A673 (cell line): ENCODE measurements at regions not wholly inside any gene's neighbourhood (a gene's known extent, or its start where the extent isn't known, plus 50 kb on each side); places are given as distances from the start of the nearest gene placed in this dataset.

ENCODE experiments used
- BruUV-seq: library from RNA; stranded (reverse); fragments of 400-500 nt; replicated peaks from 2 replicates; lab custom pipeline; 2021; lab: Mats Ljungman, UMichigan
- CTCF ChIA-PET: fragments of 300-600 bp; sonication (Branson Sonifier 250); formaldehyde crosslinking; loops from one replicate; lab custom pipeline; 2022; ENCODE audit warnings: antibody characterized with exemption; lab: Charles Lee
- POLR2A ChIA-PET: fragments of 300-600 bp; sonication (Branson Sonifier 250); formaldehyde crosslinking; loops from one replicate; lab custom pipeline; 2022; ENCODE audit warnings: antibody characterized with exemption; ENCODE audit not compliant: low non-redundant PET; lab: Charles Lee
- DNase-seq: peaks from one replicate; pipeline ENCODE4 v3.0.0-alpha.2; 2015; ENCODE audit warnings: low spot score
- H3K27ac ChIP-seq: fragments of 200-600 bp; sonication (generic); 2 replicates; pipeline ENCODE4 v1.5.1; 2016; ENCODE audit warnings: mixed run types, low read depth, mild to moderate bottlenecking, mixed read lengths, antibody characterized with exemption, low read length; ENCODE audit not compliant: poor library complexity, severe bottlenecking
- H3K27me3 ChIP-seq: fragments of 200-600 bp; sonication (generic); replicated peaks from 2 replicates; pipeline ENCODE4 v1.6.1; 2017; ENCODE audit warnings: mixed run types, low read depth, mild to moderate bottlenecking, mixed read lengths, antibody characterized with exemption, low read length; ENCODE audit not compliant: insufficient read depth, poor library complexity
- H3K36me3 ChIP-seq: fragments of 200-600 bp; sonication (generic); 2 replicates; pipeline ENCODE4 v1.6.1; 2016; ENCODE audit warnings: mixed run types, mild to moderate bottlenecking, mixed read lengths, antibody characterized with exemption, low read length; ENCODE audit not compliant: insufficient read depth, poor library complexity, severe bottlenecking
- H3K4me1 ChIP-seq: fragments of 200-600 bp; sonication (generic); 2 replicates; pipeline ENCODE4 v1.6.1; 2017; ENCODE audit warnings: mixed run types, mild to moderate bottlenecking, mixed read lengths, antibody characterized with exemption, low read length; ENCODE audit not compliant: insufficient read depth, poor library complexity, severe bottlenecking
- H3K4me3 ChIP-seq: fragments of 200-600 bp; sonication (generic); 2 replicates; pipeline ENCODE4 v1.5.1; 2016; ENCODE audit warnings: low read depth, mixed run types, mild to moderate bottlenecking, mixed read lengths, low read length; ENCODE audit not compliant: poor library complexity, severe bottlenecking
- H3K9me3 ChIP-seq: fragments of 200-600 bp; sonication (generic); 2 replicates; pipeline ENCODE4 v1.6.1; 2016; ENCODE audit warnings: mixed run types, low read depth, mild to moderate bottlenecking, mixed read lengths, antibody characterized with exemption, low read length; ENCODE audit not compliant: poor library complexity, severe bottlenecking
- EZH2 ChIP-seq: fragments of 200-600 bp; sonication (generic); IDR thresholded peaks from 2 replicates; pipeline ENCODE4 v1.6.1; 2017; ENCODE audit warnings: borderline replicate concordance, low read depth, mild to moderate bottlenecking, mixed read lengths, antibody characterized with exemption, low read length; ENCODE audit not compliant: poor library complexity, severe bottlenecking
- intact Hi-C: fragments of 100-400 bp; cut with micrococcal nuclease; formaldehyde crosslinking; loops from one replicate; pipeline ENCODE4 v1.10.0; 2022; ENCODE audit not compliant: unreplicated experiment
- TF ChIP-seq, protein P1 (sequence below): fragments of 300-800, 200-600 bp; sonication (generic); conservative IDR thresholded peaks from 2 replicates; pipeline ENCODE4 v1.5.1; 2017; ENCODE audit warnings: low read depth, mild to moderate bottlenecking, antibody characterized with exemption, low read length, moderate library complexity, mixed read lengths

DNA sequence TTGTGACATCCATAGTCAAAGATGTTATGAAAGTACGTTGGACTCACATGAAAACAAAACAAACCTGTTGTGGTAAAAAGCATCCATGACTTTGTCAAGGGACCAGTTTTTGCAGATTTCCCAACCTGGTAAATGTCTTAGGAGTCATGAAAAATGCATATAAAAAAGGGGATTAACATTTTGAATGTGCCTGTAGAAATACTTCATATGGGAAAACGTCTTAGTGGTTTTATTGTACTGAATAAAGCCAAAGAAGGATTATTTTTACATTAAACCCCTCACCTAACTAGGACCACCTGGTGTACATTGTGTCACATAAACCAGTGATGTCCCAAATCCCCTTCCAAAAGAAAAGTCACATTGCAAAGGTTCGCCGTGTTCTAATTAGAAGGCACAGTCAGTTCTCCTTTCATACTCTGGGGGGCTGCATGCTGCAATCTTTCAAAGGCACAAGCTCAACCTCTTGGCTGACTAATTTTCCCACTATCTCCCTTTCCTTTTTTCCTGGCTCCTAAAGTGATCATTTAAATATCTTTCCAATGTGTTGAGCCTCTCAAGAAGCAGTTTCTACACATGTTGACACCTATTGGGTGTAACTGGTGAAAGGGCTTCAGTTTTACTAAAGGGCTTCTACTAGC lies 119.8 kb upstream of the SPAG17 start:
- no peak overlapping the region for H3K4me3 ChIP-seq
- no peak overlapping the region for H3K27ac ChIP-seq
- BruUV-seq = no TSS peak
- ChIA-PET POLR2A (no interaction called here), CTCF (interaction anchor here (0.6 kb wide), 1 partner anchor 704 kb away, joined by 6 read pairs; no protein-coding TSS in a partner anchor)
- intact Hi-C loops = loop anchor here (5.0 kb wide), 1 partner anchor 702 kb away; no protein-coding TSS in a partner anchor
- DNase-seq = peak; percentile 45
- no peaks in the 10 kb centered on the region for H3K27me3 ChIP-seq
- no peaks in the 10 kb centered on the region for H3K36me3 ChIP-seq
- H3K9me3 ChIP-seq = no peaks in the 10 kb centered on the region
- H3K4me1 ChIP-seq = no peaks in the 10 kb centered on the region
- TF ChIP-seq EZH2 = no peak
- TF ChIP-seq, protein P1, sequence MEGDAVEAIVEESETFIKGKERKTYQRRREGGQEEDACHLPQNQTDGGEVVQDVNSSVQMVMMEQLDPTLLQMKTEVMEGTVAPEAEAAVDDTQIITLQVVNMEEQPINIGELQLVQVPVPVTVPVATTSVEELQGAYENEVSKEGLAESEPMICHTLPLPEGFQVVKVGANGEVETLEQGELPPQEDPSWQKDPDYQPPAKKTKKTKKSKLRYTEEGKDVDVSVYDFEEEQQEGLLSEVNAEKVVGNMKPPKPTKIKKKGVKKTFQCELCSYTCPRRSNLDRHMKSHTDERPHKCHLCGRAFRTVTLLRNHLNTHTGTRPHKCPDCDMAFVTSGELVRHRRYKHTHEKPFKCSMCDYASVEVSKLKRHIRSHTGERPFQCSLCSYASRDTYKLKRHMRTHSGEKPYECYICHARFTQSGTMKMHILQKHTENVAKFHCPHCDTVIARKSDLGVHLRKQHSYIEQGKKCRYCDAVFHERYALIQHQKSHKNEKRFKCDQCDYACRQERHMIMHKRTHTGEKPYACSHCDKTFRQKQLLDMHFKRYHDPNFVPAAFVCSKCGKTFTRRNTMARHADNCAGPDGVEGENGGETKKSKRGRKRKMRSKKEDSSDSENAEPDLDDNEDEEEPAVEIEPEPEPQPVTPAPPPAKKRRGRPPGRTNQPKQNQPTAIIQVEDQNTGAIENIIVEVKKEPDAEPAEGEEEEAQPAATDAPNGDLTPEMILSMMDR = peak; percentile 63

DNA sequence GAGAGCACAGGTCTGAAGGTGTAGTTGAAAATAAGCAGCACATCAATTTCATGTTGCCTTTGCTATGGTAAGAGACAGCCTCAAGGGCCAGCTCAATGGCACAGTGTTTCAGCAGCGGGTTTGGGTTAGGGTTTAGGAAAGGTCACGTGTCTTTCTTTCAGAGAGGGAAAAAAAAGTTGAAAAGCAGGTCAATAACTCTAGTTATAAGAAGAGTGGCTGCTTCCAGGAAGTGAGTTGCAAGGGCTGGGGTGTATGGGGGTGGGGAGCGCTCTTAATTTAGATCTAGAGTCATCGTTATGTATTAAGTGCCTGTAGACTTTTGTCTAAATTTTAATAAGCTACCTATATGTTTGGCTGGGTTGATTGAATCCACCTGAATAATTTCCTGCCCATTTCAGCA lies 118.5 kb upstream of the SPAG17 start:
- intact Hi-C loops = no loop called here
- no peaks in the 10 kb centered on the region for H3K9me3 ChIP-seq
- no peaks in the 10 kb centered on the region for H3K27me3 ChIP-seq
- H3K36me3 ChIP-seq = no peaks in the 10 kb centered on the region
- ChIA-PET POLR2A (no interaction called here), CTCF (no interaction called here)
- no TSS peak for BruUV-seq
- H3K4me1 ChIP-seq = no peaks in the 10 kb centered on the region
- H3K4me3 ChIP-seq = no peak overlapping the region
- TF ChIP-seq, protein P1 = no peak
- TF ChIP-seq EZH2 = no peak
- H3K27ac ChIP-seq = no peak overlapping the region
- DNase-seq = no peak

DNA sequence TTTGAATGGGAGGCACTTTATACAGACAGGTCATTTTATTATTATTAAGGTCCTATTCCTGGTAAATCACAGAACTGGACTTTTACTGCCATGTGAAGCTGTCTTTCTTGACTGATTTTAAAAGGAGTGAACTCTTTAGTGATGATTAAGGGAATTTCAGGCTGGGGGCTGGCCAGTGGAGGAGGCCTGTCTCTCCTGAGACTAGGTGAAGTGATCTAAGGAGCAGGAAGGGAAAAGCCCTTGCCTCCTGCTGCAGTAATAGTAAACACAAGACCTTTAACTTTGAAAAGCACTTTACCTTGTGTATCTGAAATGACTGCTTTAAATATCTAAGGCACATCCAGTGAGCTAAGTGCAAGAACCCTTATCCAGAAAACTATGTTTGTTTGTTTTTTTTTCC lies 118.0 kb upstream of the SPAG17 start:
- CTCF ChIA-PET = no interaction called here
- Histone ChIP-seq H3K4me1 (no peaks in the 10 kb centered on the region), H3K9me3 (no peaks in the 10 kb centered on the region), H3K36me3 (no peaks in the 10 kb centered on the region), H3K27ac (no peak overlapping the region), H3K4me3 (no peak overlapping the region), H3K27me3 (no peaks in the 10 kb centered on the region)
- intact Hi-C loops = no loop called here
- BruUV-seq = no TSS peak
- DNase-seq = no peak
- TF ChIP-seq EZH2 = no peak
- TF ChIP-seq, protein P1 = no peak
- POLR2A ChIA-PET = no interaction called here
